G401.6 (cell line): ENCODE measurements at regions not wholly inside any gene's neighbourhood (a gene's known extent, or its start where the extent isn't known, plus 50 kb on each side); places are given as distances from the start of the nearest gene placed in this dataset.
"Not testable (repeated sequence)": the region's sequence is repeated elsewhere in the genome, so short reads cannot be mapped to it uniquely, and the experiment has no call there.

Experiments used
- FAIRE-seq: peaks from 2 replicates; lab custom pipeline; 2012; peaks lifted over from hg19 to GRCh38; lab: Jason Lieb, UNC

DNA sequence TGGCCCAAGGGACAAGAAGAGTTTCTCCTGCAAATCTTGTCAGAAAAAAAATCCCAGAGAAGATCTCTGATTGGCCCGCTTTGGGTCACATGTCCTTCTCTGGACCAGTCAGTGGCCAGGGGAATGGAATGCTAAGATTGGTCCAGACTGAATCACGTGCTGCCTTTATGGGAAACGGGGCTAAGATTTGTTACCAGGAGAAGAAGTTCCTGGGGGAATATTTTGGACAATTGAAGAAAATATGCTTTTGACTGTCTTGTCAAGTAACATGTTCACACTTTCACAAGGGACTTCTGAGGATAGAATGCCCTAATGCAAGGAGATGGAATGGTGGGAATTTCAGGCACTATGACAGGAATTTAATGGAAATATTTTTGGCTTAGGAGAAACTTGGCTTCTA is 74.1 kb upstream of the SH3PXD2B start:
- FAIRE-seq = no peak

DNA sequence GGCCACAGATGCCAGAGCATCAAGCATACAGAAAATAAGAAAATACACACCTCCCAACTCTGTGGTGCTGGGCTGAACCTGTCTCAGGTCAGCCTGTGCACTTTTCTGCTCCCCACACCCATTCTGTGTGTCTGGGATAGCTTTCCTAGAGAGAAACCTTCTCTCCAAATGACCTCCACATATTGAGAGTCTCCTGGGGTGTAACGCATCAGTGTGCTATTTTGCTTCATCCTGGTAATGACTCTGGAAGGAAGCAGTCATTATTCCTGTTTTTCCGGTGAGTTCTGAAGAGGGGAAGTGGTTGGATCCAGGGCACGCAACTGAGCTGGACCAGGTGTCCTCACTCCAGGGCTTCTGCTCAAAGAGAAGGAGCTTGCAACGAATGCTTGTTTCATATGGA is 73.2 kb upstream of the SH3PXD2B start:
- FAIRE-seq = no peak

DNA sequence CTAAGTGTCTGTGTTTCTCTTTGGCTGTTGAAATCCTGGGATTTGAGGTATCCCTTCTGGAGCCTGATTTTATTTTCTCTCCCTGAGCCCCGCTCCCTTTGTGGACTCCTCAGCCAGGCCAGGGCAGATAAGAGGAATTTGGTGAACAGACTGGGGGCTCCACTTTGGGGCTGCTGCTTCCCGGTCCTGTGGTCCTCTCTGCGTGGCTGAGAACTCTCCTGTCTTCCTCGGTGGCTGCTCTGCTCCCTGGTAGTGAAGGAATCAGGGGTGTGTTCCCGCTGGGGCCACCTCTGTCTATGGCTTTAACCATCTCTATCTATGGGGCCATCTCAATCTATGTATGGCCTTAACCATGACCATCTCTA is 71.7 kb upstream of the SH3PXD2B start:
- FAIRE-seq = no peak

DNA sequence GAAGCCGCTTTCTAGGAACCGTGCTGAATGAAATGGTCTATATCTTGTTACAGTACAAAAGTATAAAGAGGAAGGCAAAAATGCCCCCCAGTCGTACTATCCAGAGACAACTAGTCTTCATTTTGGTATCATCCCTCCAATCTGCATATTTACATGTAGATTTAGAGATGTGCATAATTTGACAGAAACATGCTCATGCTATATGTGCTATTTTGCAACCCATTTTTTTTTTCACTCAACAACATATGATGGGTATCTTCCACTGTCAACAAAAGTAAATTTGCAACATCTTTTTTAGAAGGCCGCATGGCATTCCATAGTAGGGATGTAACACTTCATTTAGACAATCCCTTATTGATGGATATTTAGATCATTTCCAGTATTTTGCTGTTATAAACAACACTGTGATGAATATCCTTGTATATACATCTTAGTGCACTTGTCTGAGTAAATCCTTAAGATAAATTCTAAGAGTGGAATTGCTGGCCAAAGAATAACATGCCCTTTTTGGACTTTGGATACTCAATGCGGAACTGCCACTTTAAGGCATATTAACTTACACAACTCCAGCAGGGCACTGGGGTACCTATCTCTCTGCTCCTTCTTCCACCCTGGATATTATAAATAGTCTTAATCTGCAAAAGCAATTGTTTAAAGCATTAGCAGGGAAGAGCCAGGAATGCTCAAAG is 71.1 kb upstream of the SH3PXD2B start:
- no peak for FAIRE-seq

DNA sequence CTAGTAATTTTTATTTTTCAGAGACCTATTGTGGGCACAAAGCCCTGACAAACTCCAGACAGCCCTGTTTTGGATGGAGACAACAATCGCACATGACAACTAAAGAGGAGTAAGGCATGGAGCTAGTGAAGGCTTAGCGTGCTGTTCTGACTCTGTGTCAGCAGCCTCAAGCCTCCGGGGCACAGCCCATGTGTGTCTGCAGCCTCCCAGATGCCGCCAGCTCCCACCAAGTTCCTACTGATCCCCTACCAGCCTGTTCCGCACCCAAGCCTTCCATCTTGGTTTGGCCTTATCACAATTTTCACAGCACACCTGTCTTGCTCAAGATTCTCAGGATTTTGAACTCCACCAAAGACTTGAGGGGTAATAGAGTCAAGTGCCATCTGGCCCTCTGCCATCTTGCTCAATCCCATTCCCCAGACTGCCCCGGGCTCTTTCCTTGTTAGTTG is 70.3 kb upstream of the SH3PXD2B start:
- FAIRE-seq = no peak

DNA sequence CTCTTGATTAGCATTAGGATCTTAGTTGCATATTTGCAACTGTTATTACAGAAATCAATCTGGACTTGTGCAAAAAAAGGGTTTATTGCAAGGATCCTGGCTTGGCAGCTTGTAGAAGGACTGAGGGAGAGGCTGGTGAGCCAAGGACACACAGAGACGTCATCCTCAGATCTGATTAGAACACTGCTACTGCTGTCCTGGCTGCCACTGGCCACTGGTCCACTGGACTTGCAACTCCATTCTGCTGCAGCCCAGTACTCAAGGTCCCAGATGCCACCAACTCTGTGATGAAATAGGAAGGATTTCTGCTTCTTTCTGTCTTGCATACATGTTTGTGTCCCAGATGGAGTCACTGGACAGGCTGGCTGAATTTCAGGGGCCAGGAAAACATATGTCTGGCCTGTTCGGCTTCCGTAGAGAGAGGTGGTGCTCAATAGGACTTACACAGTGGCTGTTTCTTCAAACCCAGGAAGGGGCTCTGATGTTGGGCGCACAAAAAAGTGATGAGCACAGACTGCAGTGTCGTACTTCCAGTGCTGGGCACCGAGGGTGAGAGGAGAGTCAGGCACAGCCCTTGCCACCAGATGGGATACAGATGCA is 68.9 kb upstream of the SH3PXD2B start:
- FAIRE-seq = no peak

DNA sequence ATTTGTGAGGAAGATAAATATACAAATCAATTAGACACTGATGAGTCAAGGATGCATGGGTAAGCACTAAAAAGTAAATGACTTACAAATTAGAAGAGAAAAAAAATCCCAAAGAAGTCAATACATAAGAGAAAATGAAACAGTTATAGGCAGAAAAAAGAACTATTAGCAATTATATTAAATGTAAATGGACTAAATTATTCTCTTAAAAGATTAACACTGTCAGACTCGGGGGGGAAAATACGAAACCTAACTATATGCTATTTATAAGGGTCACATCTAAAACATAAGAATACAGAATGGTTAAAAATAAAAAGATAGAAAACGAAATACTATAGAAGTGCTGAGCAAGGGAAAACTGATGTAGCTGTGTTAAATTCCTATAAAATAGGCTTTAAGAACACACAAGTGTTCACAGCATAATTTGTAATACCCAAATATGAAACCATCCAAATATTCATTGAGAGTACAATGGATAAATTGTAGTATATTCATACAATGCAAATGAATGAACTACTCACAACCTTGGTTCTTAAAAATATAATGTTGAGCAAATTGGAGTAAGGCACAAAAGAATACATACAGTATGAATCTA is 67.1 kb upstream of the SH3PXD2B start:
- FAIRE-seq = no peak

DNA sequence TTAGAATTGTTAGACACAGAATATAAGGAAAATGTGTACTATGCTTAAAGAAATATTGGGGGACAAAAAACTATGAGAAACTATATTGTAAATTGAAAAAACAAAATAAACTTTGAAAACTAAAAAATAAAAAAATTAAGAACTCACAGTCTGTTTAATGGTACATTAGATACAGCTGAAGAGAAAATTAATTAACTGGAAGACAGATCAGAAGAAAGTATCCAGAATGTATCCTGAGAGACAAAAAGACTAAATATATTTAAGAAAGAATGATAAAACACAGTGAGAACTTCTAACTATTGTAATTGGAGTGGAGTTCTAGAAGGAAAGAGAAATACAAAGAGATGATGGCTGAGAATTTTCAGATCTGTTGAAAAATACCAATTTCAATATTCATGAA is 57.6 kb upstream of the SH3PXD2B start:
- peak; percentile 62 for FAIRE-seq

DNA sequence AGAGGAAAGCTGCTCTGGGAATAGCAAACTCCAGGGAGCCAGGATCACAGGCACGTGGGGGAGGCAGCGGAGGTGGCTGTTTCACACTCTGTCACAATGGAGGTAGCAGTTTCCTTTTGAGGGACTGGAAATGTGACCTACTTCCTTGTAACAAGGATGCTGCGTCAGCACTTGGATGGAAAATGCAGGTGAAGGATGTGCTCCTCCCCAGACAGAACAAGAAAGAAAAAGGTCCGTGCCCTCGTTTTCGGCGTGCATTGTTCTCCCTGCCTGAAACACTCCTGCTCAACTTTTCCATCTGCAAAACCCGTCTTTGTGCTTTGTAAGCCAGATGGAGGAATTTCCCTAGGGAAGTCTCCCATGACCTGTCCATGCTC is 55.1 kb upstream of the SH3PXD2B start:
- no peak for FAIRE-seq

DNA sequence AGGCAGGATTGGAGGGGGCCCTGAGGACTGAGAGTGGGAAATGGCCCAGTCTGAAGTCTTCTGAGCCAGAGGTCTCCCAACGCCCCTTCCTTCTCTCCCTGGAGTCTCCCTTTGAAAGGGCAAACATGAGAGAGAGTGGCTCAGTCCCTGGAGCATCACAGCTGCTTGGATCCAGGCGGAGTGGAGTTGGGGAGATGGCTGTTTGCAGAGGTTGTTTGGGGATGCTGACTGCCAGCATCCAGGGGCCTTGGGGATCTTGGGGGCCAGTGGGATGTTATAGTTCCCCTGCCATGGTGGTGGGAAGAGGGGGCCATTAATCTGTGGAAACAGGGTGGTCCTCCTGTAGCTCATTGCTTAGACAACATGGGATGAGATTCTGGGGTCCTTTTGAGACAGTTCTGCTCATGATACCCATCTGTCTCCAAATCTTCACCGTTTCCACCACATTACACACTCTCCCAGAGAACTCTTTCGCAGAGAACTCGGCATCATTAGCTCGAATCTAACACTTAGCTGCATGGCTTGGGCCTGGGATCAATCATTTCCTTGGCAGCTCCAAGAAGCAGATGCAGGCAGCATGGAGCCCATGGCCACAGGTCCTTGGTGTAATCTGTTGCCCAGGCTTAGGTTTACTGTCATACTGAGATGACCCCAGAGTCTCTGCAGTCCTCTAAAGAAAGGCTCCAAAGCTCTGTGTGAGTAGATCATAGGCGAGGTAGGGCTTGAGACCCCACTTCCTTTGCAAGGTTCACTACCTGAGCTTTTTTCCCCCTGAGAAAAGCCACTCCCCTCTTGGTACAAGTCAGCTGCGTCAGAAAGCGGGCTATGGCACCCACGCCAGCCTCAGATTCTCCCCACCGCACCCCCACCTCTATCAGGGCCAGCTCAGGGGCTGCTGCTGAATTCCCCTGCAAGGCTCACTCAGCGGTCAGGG is 54.4 kb upstream of the SH3PXD2B start:
- FAIRE-seq = no peak

DNA sequence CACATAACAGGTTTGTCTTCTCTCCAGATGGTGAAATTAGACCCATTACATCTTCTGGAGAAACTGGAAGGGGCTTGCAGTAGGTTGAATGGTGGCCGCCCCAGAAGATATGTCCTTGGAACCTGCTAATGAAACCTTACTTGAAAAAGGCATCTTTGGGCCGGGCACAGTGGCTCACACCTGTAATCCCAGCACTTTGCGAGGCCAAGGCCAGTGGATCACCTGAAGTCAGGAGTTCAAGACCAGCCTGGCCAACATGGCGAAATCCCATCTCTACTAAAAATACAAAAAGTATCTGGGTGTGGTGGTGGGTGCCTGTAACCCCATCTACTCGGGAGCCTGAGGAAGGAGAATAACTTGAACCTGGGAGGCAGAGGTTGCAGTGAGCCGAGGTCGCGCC is 53.2 kb upstream of the SH3PXD2B start:
- FAIRE-seq = not testable (repeated sequence)

DNA sequence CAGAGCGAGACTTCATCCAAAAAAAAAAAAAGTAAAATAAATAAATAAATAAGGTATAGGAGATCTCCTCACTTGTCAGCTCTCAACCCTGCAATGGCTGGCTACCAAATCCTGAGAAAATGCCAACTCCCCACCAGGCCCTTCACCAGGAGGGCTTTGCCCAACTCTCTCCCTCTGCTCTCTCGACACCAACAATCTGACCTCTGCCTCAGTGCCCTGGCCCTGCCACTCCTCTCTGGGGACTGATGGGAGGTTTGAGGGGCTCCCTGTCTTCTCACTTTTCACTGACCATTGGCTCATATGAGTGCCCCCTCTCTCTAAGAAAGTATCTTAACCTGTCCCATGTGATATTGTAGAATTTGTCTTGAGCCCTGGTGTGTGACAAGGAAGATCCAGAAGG is 52.6 kb upstream of the SH3PXD2B start:
- no peak for FAIRE-seq

DNA sequence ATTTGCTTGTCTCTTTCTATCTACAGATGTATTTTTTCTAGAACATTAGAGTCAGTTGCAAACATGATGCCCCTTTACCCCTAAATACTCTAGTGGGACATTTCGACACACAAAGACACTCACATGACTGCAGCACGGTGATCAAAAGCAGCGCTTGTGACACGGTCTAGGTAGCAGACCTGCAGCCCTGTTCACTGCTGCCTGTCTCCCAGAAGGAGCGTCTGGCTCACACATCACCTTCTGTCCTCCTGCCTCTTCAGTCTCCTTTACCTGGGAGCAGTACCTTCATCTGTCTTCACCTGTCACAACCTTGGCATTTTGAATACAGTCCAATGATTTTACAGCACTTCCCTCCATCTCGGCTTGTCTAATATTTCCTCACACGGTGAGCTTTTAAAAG is 51.9 kb upstream of the SH3PXD2B start:
- no peak for FAIRE-seq

DNA sequence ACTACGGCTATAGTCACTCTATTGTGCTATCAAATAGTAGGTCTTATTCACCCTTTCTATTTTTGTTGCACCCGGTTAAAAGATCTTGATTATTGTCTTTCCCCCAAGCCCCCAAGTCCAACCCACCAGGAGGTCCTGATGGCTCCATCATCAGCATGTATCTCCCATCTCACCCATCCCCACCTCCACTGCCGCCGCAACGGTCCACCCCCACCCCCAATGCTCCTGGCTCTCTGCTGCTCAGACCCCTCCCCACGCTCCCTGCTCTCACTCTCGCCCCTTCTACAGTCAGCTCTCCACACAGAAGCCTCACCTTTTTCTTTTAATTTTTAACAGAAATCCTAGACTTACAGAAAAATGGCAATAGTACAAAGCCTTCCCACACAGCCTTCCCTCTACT is 51.5 kb upstream of the SH3PXD2B start:
- FAIRE-seq = no peak

DNA sequence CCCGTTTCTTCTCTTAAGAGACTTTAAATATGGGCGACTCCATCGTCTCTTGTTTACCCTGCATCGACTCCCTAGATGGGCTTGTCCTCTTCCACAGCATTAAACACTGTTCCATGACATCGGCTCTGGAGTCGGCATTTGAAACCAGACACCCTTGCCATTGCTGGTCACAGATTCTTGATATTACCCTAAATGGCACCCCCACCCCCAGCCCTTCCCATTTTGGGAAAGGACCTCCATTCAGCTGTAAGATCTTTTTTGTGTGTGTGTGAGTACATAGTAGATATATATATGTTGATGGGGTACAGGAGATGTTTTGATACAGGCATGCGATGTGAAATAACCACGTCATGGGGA is 51.1 kb upstream of the SH3PXD2B start:
- no peak for FAIRE-seq

DNA sequence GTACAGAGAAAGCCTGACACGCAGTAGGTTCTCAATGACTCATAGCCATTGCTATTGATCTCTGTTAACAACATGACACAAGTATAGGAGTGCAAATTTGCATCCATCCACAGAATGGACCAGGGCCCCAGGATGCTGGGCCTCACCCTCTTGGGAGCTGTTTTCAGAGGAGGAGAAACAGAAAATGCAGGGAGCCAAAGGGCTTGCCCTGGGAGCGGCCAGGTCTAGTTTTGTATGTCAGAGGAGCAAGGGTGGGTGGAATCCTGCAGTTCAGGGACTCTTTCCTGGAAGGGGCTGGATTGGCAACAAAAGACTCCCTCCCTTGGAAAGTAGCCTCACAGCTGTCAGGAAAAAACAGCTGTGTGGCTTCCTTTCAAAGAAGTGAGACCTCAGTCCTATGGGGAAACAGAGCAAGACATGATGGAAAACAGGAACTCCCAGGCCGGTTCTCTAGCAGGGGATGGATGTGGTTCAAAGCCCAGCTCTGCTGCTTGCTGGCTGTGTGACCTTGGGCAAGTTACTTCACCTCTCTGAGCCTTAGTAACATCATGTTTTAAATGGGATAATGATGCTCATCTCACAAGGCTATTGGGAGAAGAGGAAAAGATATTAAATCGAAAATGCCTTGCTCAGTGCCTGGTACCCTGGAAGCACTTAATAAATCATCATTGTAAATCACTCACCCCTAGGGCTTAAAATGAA is 50.5 kb upstream of the SH3PXD2B start:
- no peak for FAIRE-seq

DNA sequence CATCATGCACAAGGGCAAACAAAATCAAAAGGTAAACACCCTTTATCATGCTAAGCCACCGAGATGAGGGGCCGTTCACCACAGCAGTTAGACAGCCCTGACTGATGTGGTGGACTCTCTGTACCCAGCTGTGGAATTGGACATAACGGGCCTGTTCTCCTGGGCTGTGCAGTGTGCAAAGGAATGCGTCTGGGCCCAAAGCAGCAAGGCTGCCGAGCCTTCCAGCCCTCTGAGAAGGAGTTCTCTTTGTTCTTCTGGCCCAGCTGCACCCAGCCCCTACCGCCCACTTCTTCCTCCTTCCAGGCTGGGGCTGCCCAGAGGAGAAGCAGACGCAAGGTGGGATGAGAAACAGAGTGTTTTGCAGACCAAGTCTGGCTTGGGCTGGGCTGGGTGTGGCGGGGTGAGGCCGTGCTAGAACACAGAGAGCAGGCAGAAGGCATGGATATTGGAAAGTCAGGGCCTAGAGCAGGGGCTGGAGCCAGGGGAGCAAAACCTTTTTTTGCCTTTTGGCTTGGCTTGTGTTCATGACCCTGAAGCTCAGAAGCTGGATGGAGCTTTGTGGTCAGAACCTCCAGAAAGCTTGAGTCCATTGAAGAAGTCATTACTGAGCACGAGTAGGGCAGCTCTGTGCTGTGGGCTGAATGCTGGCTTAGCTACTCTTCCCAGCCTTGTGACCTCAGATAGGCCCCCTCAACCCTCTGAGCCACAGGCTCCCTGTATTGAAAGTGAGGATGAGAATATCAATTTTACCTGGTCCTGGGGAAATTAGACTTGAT is 49.8 kb upstream of the SH3PXD2B start:
- no peak for FAIRE-seq
